ENCODE measurements at regions not wholly inside any gene's neighbourhood (a gene's known extent, or its start where the extent isn't known, plus 50 kb on each side); places are given as distances from the start of the nearest gene placed in this dataset.
"Not testable (repeated sequence)": the region's sequence is repeated elsewhere in the genome, so short reads cannot be mapped to it uniquely, and the experiment has no call there.

DNA sequence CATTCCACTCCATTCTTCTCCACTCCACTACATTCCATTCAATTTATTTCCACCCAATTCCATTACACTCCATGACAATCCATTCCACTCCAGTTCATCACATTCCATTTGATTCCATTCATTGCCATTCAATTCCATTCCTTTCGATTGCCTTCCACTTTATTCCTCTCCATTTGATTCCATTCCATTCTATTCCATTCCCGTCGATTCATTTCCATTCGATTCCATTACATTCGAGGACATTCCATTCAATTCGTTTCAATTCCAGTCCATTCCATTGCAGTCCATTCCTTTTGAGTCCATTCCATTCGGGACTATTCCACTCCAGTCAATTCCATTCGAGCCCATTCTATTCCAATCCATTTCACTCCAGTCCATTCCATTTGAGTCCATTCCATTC is 2577.8 kb upstream of the TPTE start:
- POLR2A ChIA-PET; CTCF ChIA-PET; DNase-seq; H3K4me1 ChIP-seq (ENCODE audit: control insufficient read depth in 1 of 2, extremely low read depth in 1 of 2, insufficient read depth in 2 of 2, low read length in 2 of 2); H3K27ac ChIP-seq (ENCODE audit: low read length); H3K27ac Mint-ChIP-seq; H3K27me3 Mint-ChIP-seq; H3K4me3 ChIP-seq (ENCODE audit: control insufficient read depth in 1 of 2, extremely low read depth in 1 of 2, low read length in 1 of 2); H3K27me3 ChIP-seq (replicated peaks in 1 of 2; ENCODE audit: control insufficient read depth in 2 of 2, extremely low read depth in 1 of 2, insufficient read depth in 2 of 2, low read length in 1 of 2); H3K36me3 ChIP-seq (ENCODE audit: control insufficient read depth in 2 of 2, extremely low read depth in 1 of 2, insufficient read depth in 1 of 2, low read length in 1 of 2); H3K4me1 Mint-ChIP-seq; ATAC-seq (replicated peaks in 1 of 4); H3K4me3 Mint-ChIP-seq: not testable (repeated sequence)
- Mint-ChIP-seq H3K9me3 (peaks cover 0 to 93% (median 0%) of the 10 kb centered on the region in 3 donors), H3K36me3 (peaks cover 26% of the 10 kb centered on the region)
- peaks cover 57% of the 10 kb centered on the region for H3K9me3 ChIP-seq
- 74% methylated on average over 8 of the region's 8 CpGs for whole genome bisulfite sequencing (ENCODE audit: insufficient coverage)

DNA sequence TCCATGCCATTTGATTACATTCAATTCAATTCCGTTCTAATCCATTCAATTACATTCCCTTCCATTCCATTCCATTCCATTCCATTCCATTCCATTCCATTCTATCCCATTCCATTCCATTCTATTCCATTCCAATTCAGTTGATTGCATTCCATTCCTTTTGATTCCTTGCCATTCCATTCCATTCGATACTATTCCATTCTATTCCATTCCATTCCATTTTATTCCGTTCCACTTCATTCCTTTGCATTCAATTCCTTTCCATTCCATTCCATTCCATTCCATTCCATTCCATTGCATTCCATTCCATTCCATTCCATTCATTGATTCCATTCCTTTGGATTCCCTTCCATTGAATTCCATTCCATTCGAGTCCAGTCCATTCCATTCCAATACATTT is 2574.0 kb upstream of the TPTE start:
- Mint-ChIP-seq H3K4me1 (no peaks in the 10 kb centered on the region), H3K4me3 (no peak overlapping the region), H3K36me3 (peaks cover 13% of the 10 kb centered on the region), H3K9me3 (peaks cover 0 to 92% (median 0%) of the 10 kb centered on the region in 3 donors), H3K27me3 (no peaks in the 10 kb centered on the region), H3K27ac (no peak overlapping the region)
- Histone ChIP-seq H3K4me3 (ENCODE audit: control insufficient read depth in 1 of 2, extremely low read depth in 1 of 2, low read length in 1 of 2) (no peak overlapping the region), H3K4me1 (ENCODE audit: control insufficient read depth in 1 of 2, extremely low read depth in 1 of 2, insufficient read depth in 2 of 2, low read length in 2 of 2) (no peaks in the 10 kb centered on the region), H3K9me3 (peaks cover 65% of the 10 kb centered on the region), H3K27me3 (replicated peaks in 1 of 2; ENCODE audit: control insufficient read depth in 2 of 2, extremely low read depth in 1 of 2, insufficient read depth in 2 of 2, low read length in 1 of 2) (no peaks in the 10 kb centered on the region), H3K27ac (ENCODE audit: low read length) (no peak overlapping the region), H3K36me3 (ENCODE audit: control insufficient read depth in 2 of 2, extremely low read depth in 1 of 2, insufficient read depth in 1 of 2, low read length in 1 of 2) (no peaks in the 10 kb centered on the region)
- ATAC-seq (replicated peaks in 1 of 4) (no peak), DNase-seq (no peak)
- ChIA-PET POLR2A (no interaction called here), CTCF (no interaction called here)
- 52% methylated on average over 4 of the region's 4 CpGs for WGBS (ENCODE audit: insufficient coverage)

DNA sequence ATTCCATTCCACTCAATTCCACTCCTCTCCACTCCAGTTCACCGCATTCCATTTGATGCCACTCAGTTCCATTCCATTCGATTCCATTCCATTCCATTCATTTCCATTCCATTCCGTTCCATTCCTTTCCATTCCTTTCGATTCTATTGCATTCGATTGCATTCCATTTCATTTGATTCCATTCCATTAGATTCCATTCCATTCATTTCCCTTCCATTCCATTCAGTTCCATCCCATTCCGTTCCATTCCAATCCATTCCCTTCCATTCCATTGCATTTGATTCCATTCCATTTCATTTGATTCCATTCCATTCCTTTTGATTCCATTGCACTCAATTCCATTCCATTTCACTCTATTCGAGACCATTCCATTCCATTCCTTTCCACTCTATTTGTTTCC is 2572.7 kb upstream of the TPTE start:
- CTCF ChIA-PET; H3K36me3 Mint-ChIP-seq; DNase-seq; H3K36me3 ChIP-seq (ENCODE audit: control insufficient read depth in 2 of 2, extremely low read depth in 1 of 2, insufficient read depth in 1 of 2, low read length in 1 of 2); POLR2A ChIA-PET; H3K4me3 ChIP-seq (ENCODE audit: control insufficient read depth in 1 of 2, extremely low read depth in 1 of 2, low read length in 1 of 2); H3K4me3 Mint-ChIP-seq; H3K27ac Mint-ChIP-seq; H3K27me3 Mint-ChIP-seq; H3K27me3 ChIP-seq (replicated peaks in 1 of 2; ENCODE audit: control insufficient read depth in 2 of 2, extremely low read depth in 1 of 2, insufficient read depth in 2 of 2, low read length in 1 of 2); ATAC-seq (replicated peaks in 1 of 4); H3K27ac ChIP-seq (ENCODE audit: low read length); H3K4me1 ChIP-seq (ENCODE audit: control insufficient read depth in 1 of 2, extremely low read depth in 1 of 2, insufficient read depth in 2 of 2, low read length in 2 of 2); H3K4me1 Mint-ChIP-seq: not testable (repeated sequence)
- 73% methylated on average over 7 of the region's 7 CpGs for WGBS (ENCODE audit: insufficient coverage)
- H3K9me3 Mint-ChIP-seq: peaks cover 0 to 93% (median 0%) of the 10 kb centered on the region in 3 donors
- peaks cover 62% of the 10 kb centered on the region for H3K9me3 ChIP-seq

DNA sequence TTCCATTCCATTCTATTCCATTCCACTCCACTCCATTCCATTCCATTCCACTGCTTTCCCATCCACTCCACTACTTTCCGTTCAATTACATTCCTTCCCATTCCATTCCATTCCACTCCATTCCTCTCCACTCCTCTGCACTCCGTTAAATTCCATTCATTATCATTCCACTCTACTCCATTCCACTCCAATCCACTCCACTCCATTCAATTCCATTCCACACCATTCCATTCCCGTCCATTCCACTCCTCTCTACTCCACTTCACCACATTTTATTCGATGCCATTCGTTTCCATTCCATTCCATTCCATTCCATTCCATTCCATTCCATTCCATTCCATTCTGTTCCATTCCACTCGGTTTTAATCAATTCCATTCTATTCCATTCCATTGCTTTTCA is 2571.5 kb upstream of the TPTE start:
- not testable (repeated sequence) for H3K27me3 ChIP-seq (replicated peaks in 1 of 2; ENCODE audit: control insufficient read depth in 2 of 2, extremely low read depth in 1 of 2, insufficient read depth in 2 of 2, low read length in 1 of 2)

DNA sequence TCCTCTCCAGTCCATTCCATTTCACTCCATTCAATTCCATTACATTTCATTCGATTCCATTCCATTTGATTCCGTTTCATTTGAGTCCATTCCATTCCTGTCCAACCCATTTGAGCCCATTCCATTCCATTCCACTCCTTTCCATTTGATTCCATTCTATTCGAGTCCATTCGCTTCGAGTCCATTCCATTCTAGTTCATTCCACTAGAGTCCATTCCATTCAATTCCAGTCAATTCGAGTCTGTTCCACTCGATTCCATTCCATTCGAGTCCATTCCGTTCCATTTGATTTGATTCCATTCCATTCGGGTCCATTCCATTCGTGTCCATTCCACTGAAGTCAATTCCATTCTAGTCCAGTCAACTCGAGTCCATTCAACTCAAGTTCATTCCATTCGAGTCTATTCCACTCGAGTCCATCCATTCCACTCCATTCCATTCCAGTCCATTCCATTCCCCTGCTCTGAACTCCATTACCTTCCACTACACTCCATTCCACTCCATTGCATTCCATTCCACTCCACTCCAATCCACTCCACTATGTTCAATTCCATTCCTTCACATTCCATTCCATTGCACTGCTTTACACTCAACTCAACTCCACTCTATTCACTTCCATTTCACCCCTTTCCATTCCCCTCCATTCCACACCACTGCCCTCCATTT is 2569.4 kb upstream of the TPTE start:
- no peak overlapping the region for H3K4me3 Mint-ChIP-seq

More for the DNA sequence above, 2571.5 kb upstream of the TPTE start:
- H3K9me3 Mint-ChIP-seq: peaks cover 0 to 97% (median 0%) of the 10 kb centered on the region in 3 donors
- H3K27ac ChIP-seq (ENCODE audit: low read length); H3K27me3 Mint-ChIP-seq; POLR2A ChIA-PET; ATAC-seq (replicated peaks in 1 of 4); H3K27ac Mint-ChIP-seq; H3K36me3 ChIP-seq (ENCODE audit: control insufficient read depth in 2 of 2, extremely low read depth in 1 of 2, insufficient read depth in 1 of 2, low read length in 1 of 2); H3K4me1 Mint-ChIP-seq; DNase-seq; H3K36me3 Mint-ChIP-seq; H3K4me3 Mint-ChIP-seq; H3K4me3 ChIP-seq (ENCODE audit: control insufficient read depth in 1 of 2, extremely low read depth in 1 of 2, low read length in 1 of 2); H3K4me1 ChIP-seq (ENCODE audit: control insufficient read depth in 1 of 2, extremely low read depth in 1 of 2, insufficient read depth in 2 of 2, low read length in 2 of 2); CTCF ChIA-PET: not testable (repeated sequence)
- WGBS (ENCODE audit: insufficient coverage): 51% methylated on average over 6 of the region's 6 CpGs
- peaks cover 59% of the 10 kb centered on the region for H3K9me3 ChIP-seq

DNA sequence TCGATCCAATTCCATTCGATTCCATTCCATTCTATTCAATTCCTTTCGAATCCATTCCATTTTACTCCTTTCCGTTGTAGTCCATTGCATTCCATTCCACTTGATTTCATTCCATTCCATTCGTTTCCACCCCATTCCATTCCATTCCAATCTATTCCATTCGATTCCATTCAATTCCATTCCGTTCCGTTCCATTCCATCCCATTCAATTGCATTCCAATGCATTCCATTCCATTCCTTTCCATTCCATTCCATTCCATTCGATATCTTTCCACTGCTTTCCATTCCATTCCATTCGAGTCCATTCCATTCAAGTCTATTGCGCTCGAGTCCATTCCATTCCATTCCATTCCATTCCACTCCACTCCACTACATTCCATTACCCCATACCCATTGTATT is 2568.7 kb upstream of the TPTE start:
- Mint-ChIP-seq H3K4me3 (no peak overlapping the region), H3K27me3 (no peaks in the 10 kb centered on the region), H3K36me3 (peaks cover 10% of the 10 kb centered on the region), H3K4me1 (no peaks in the 10 kb centered on the region), H3K27ac (no peak overlapping the region), H3K9me3 (peaks cover 0 to 94% (median 8%) of the 10 kb centered on the region in 3 donors)
- WGBS (ENCODE audit: insufficient coverage): 68% methylated on average over 12 of the region's 12 CpGs
- ChIA-PET POLR2A (no interaction called here), CTCF (no interaction called here)
- Histone ChIP-seq H3K36me3 (ENCODE audit: control insufficient read depth in 2 of 2, extremely low read depth in 1 of 2, insufficient read depth in 1 of 2, low read length in 1 of 2) (no peaks in the 10 kb centered on the region), H3K9me3 (peaks cover 44% of the 10 kb centered on the region), H3K27me3 (replicated peaks in 1 of 2; ENCODE audit: control insufficient read depth in 2 of 2, extremely low read depth in 1 of 2, insufficient read depth in 2 of 2, low read length in 1 of 2) (no peaks in the 10 kb centered on the region), H3K4me3 (ENCODE audit: control insufficient read depth in 1 of 2, extremely low read depth in 1 of 2, low read length in 1 of 2) (no peak overlapping the region), H3K27ac (ENCODE audit: low read length) (no peak overlapping the region), H3K4me1 (ENCODE audit: control insufficient read depth in 1 of 2, extremely low read depth in 1 of 2, insufficient read depth in 2 of 2, low read length in 2 of 2) (no peaks in the 10 kb centered on the region)
- DNase-seq (no peak), ATAC-seq (replicated peaks in 1 of 4) (no peak)

More for the DNA sequence above, 2569.4 kb upstream of the TPTE start:
- H3K36me3 ChIP-seq (ENCODE audit: control insufficient read depth in 2 of 2, extremely low read depth in 1 of 2, insufficient read depth in 1 of 2, low read length in 1 of 2): no peaks in the 10 kb centered on the region
- H3K27me3 ChIP-seq (replicated peaks in 1 of 2; ENCODE audit: control insufficient read depth in 2 of 2, extremely low read depth in 1 of 2, insufficient read depth in 2 of 2, low read length in 1 of 2): no peaks in the 10 kb centered on the region
- no peaks in the 10 kb centered on the region for H3K4me1 Mint-ChIP-seq
- peaks cover 0 to 94% (median 1%) of the 10 kb centered on the region in 3 donors for H3K9me3 Mint-ChIP-seq
- DNase-seq (no peak), ATAC-seq (replicated peaks in 1 of 4) (no peak)
- no peaks in the 10 kb centered on the region for H3K4me1 ChIP-seq (ENCODE audit: control insufficient read depth in 1 of 2, extremely low read depth in 1 of 2, insufficient read depth in 2 of 2, low read length in 2 of 2)
- peaks cover 51% of the 10 kb centered on the region for H3K9me3 ChIP-seq
- H3K27ac ChIP-seq (ENCODE audit: low read length): no peak overlapping the region
- no peak overlapping the region for H3K4me3 ChIP-seq (ENCODE audit: control insufficient read depth in 1 of 2, extremely low read depth in 1 of 2, low read length in 1 of 2)
- H3K36me3 Mint-ChIP-seq: peaks cover 10% of the 10 kb centered on the region
- no peak overlapping the region for H3K27ac Mint-ChIP-seq
- WGBS (ENCODE audit: insufficient coverage): 65% methylated on average over 14 of the region's 14 CpGs
- POLR2A ChIA-PET: no interaction called here
- CTCF ChIA-PET: no interaction called here
- H3K27me3 Mint-ChIP-seq: no peaks in the 10 kb centered on the region

DNA sequence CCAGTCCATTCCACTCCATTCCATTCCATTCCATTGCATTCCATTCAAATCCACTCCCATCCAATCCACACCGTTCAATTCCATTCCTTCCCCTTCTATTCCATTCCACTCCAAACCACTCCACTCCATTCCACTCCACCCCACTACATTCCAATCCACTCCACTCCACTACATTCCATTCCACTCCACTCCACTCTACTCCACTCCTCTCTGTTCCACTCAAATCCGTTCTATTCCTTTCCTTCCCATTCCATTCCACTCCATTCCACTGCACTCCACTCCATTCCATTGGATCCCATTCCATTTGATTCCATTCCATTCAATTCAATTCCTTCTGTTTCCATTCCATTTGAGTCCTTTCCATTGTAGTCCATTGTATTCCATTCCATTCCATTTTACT is 2568.3 kb upstream of the TPTE start:
- Mint-ChIP-seq H3K27ac (no peak overlapping the region), H3K4me3 (no peak overlapping the region), H3K4me1 (no peaks in the 10 kb centered on the region), H3K9me3 (peaks cover 0 to 94% (median 12%) of the 10 kb centered on the region in 3 donors), H3K27me3 (no peaks in the 10 kb centered on the region), H3K36me3 (peaks cover 10% of the 10 kb centered on the region)
- no peak overlapping the region for H3K27ac ChIP-seq (ENCODE audit: low read length)
- ChIA-PET POLR2A (no interaction called here), CTCF (no interaction called here)
- WGBS (ENCODE audit: insufficient coverage): 41% methylated on average over 2 of the region's 2 CpGs
- DNase-seq (no peak), ATAC-seq (replicated peaks in 1 of 4) (no peak)
- no peak overlapping the region for H3K4me3 ChIP-seq (ENCODE audit: control insufficient read depth in 1 of 2, extremely low read depth in 1 of 2, low read length in 1 of 2)
- no peaks in the 10 kb centered on the region for H3K4me1 ChIP-seq (ENCODE audit: control insufficient read depth in 1 of 2, extremely low read depth in 1 of 2, insufficient read depth in 2 of 2, low read length in 2 of 2)
- no peaks in the 10 kb centered on the region for H3K36me3 ChIP-seq (ENCODE audit: control insufficient read depth in 2 of 2, extremely low read depth in 1 of 2, insufficient read depth in 1 of 2, low read length in 1 of 2)
- peaks cover 43% of the 10 kb centered on the region for H3K9me3 ChIP-seq
- H3K27me3 ChIP-seq (replicated peaks in 1 of 2; ENCODE audit: control insufficient read depth in 2 of 2, extremely low read depth in 1 of 2, insufficient read depth in 2 of 2, low read length in 1 of 2): no peaks in the 10 kb centered on the region

Measured in T-cell (primary cell).